Brain pericyte (primary cell): ENCODE measurements at regions not wholly inside any gene's neighbourhood (a gene's known extent, or its start where the extent isn't known, plus 50 kb on each side); places are given as distances from the start of the nearest gene placed in this dataset.
"Not testable (repeated sequence)": the region's sequence is repeated elsewhere in the genome, so short reads cannot be mapped to it uniquely, and the experiment has no call there.

Experiments
- DNase-seq: peaks from one replicate; pipeline ENCODE4 v3.0.0-alpha.2; 2012; ENCODE audit warnings: low read depth, low spot score

GRCh38 chr1:66460776-66461175 lies 73.2 kb upstream of the SGIP1 start:
- no peak for DNase-seq

- no peak for DNase-seq
Measured at GRCh38 chr1:66462313-66462712, 71.6 kb upstream of the SGIP1 start.

GRCh38 chr1:66464351-66464750 lies 69.6 kb upstream of the SGIP1 start:
- no peak for DNase-seq

- no peak for DNase-seq
Measured at GRCh38 chr1:66464802-66465201, 69.2 kb upstream of the SGIP1 start.

- DNase-seq, result not testable (repeated sequence)
Measured at GRCh38 chr1:66466695-66467094, 67.3 kb upstream of the SGIP1 start.

- DNase-seq, result no peak
Measured at GRCh38 chr1:66468722-66469121, 65.2 kb upstream of the SGIP1 start.

GRCh38 chr1:66475940-66476339 lies 58.0 kb upstream of the SGIP1 start:
- no peak for DNase-seq

- DNase-seq, result no peak
Measured at GRCh38 chr1:66476774-66477173, 57.2 kb upstream of the SGIP1 start.

- no peak for DNase-seq
Measured at GRCh38 chr1:66478116-66478515, 55.8 kb upstream of the SGIP1 start.

GRCh38 chr1:66480162-66480561 lies 53.8 kb upstream of the SGIP1 start:
- no peak for DNase-seq

GRCh38 chr1:66481215-66481614 lies 52.7 kb upstream of the SGIP1 start:
- not testable (repeated sequence) for DNase-seq
